SK-N-SH treated with all-trans-retinoic acid at 6 μM for 48 hours (cell line): ENCODE measurements at regions not wholly inside any gene's neighbourhood (a gene's known extent, or its start where the extent isn't known, plus 50 kb on each side); places are given as distances from the start of the nearest gene placed in this dataset.

Source experiments
- ATAC-seq: fragments of 200-7000 bp; cut with Tn5 transposase; 3 replicates; pipeline ENCODE4 v1.9.1; 2020; ENCODE audit warnings: mild to moderate bottlenecking, moderate library complexity
- ARNTL ChIP-seq: fragments of 450-650 bp; formaldehyde crosslinking; IDR thresholded peaks from 2 replicates; pipeline ENCODE4 v1.5.0; 2020; ENCODE audit warnings: low read depth, mild to moderate bottlenecking, moderate library complexity, borderline replicate concordance
- BACH2 ChIP-seq: fragments of 250-450 bp; sonication (Bioruptor Pico); IDR thresholded peaks from 2 replicates; pipeline ENCODE4 v1.9.0; 2021; ENCODE audit warnings: mild to moderate bottlenecking, borderline replicate concordance
- CREB5 ChIP-seq: fragments of 250-450 bp; sonication (Bioruptor Pico); IDR thresholded peaks from 2 replicates; pipeline ENCODE4 v1.5.1; 2020; ENCODE audit warnings: low read depth, mild to moderate bottlenecking, moderate library complexity
- CSDC2 ChIP-seq: fragments of 250-450 bp; sonication (Bioruptor Pico); IDR thresholded peaks from 2 replicates; pipeline ENCODE4 v1.5.0; 2020; ENCODE audit warnings: mild to moderate bottlenecking, moderate library complexity
- CSRNP3 ChIP-seq: fragments of 250-450 bp; sonication (Bioruptor Pico); IDR thresholded peaks from 2 replicates; pipeline ENCODE4 v1.5.1; 2021; ENCODE audit warnings: mild to moderate bottlenecking, moderate library complexity
- ESRRG ChIP-seq: fragments of 250-450 bp; sonication (Bioruptor Pico); IDR thresholded peaks from 2 replicates; pipeline ENCODE4 v1.6.1; 2021; ENCODE audit warnings: mild to moderate bottlenecking
- GLIS3 ChIP-seq: fragments of 250-450 bp; sonication (Bioruptor Pico); IDR thresholded peaks from 2 replicates; pipeline ENCODE4 v1.5.0; 2020; ENCODE audit warnings: mild to moderate bottlenecking, moderate library complexity
- ISL1 ChIP-seq: fragments of 250-450 bp; sonication (Bioruptor Pico); IDR thresholded peaks from 2 replicates; pipeline ENCODE4 v2.1.2; 2022; ENCODE audit warnings: mild to moderate bottlenecking, moderate library complexity
- OSR1 ChIP-seq: fragments of 250-450 bp; sonication (Bioruptor Pico); IDR thresholded peaks from 2 replicates; pipeline ENCODE4 v1.8.0; 2022; ENCODE audit warnings: moderate library complexity, mild to moderate bottlenecking, inconsistent platforms
- PATZ1 ChIP-seq: fragments of 250-450 bp; sonication (Bioruptor Pico); IDR thresholded peaks from 2 replicates; pipeline ENCODE4 v1.8.0; 2020; ENCODE audit warnings: mild to moderate bottlenecking, moderate library complexity, borderline replicate concordance
- POU6F1 ChIP-seq: fragments of 250-450 bp; sonication (Bioruptor Pico); IDR thresholded peaks from 2 replicates; pipeline ENCODE4 v1.8.0; 2021; ENCODE audit warnings: low read depth, mild to moderate bottlenecking, moderate library complexity, borderline replicate concordance
- PPARA ChIP-seq: fragments of 250-450 bp; sonication (Bioruptor Pico); IDR thresholded peaks from 2 replicates; pipeline ENCODE4 v1.5.0; 2020; ENCODE audit warnings: mild to moderate bottlenecking, borderline replicate concordance
- RARB ChIP-seq: fragments of 250-450 bp; sonication (Bioruptor Pico); IDR thresholded peaks from 2 replicates; pipeline ENCODE4 v1.8.0; 2021; ENCODE audit warnings: mild to moderate bottlenecking, moderate library complexity
- SNAI2 ChIP-seq: fragments of 250-450 bp; sonication (Bioruptor Pico); IDR thresholded peaks from 2 replicates; pipeline ENCODE4 v1.5.0; 2020; ENCODE audit warnings: mild to moderate bottlenecking, moderate library complexity
- TCF4 ChIP-seq: fragments of 250-450 bp; sonication (Bioruptor Pico); IDR thresholded peaks from 2 replicates; pipeline ENCODE4 v1.8.0; 2021; ENCODE audit warnings: mild to moderate bottlenecking, moderate library complexity, borderline replicate concordance
- TOX ChIP-seq: fragments of 250-450 bp; sonication (Bioruptor Pico); IDR thresholded peaks from 2 replicates; pipeline ENCODE4 v1.8.0; 2021; ENCODE audit warnings: mild to moderate bottlenecking, moderate library complexity, borderline replicate concordance
- TSHZ2 ChIP-seq: fragments of 250-450 bp; sonication (Bioruptor Pico); IDR thresholded peaks from 2 replicates; pipeline ENCODE4 v1.5.0; 2020; ENCODE audit warnings: mild to moderate bottlenecking, moderate library complexity
- ZC3H10 ChIP-seq: fragments of 250-450 bp; sonication (Bioruptor Pico); IDR thresholded peaks from 2 replicates; pipeline ENCODE4 v1.5.1; 2021; ENCODE audit warnings: mild to moderate bottlenecking, moderate library complexity
- ZFP3 ChIP-seq: fragments of 250-450 bp; sonication (Bioruptor Pico); IDR thresholded peaks from 2 replicates; pipeline ENCODE4 v1.5.0; 2020; ENCODE audit warnings: mild to moderate bottlenecking, moderate library complexity
- ZFP30 ChIP-seq: fragments of 450-650 bp; formaldehyde crosslinking; IDR thresholded peaks from 2 replicates; pipeline ENCODE4 v1.5.0; 2022; ENCODE audit warnings: mild to moderate bottlenecking, moderate library complexity
- ZNF565 ChIP-seq: fragments of 450-650 bp; formaldehyde crosslinking; conservative IDR thresholded peaks from 2 replicates; pipeline ENCODE4 v1.5.0; 2020; ENCODE audit warnings: low read depth, mild to moderate bottlenecking, moderate library complexity
- ZNF70 ChIP-seq: fragments of 450-650 bp; formaldehyde crosslinking; IDR thresholded peaks from 2 replicates; pipeline ENCODE4 v1.5.0; 2020; ENCODE audit warnings: mild to moderate bottlenecking, moderate library complexity
- ZNF8 ChIP-seq: fragments of 450-650 bp; formaldehyde crosslinking; IDR thresholded peaks from 2 replicates; pipeline ENCODE4 v1.5.0; 2020; ENCODE audit warnings: mild to moderate bottlenecking, moderate library complexity

- TF ChIP-seq CSDC2 (CRISPR knock-in tag), result no peak
- TF ChIP-seq GLIS3 (CRISPR knock-in tag), result no peak
- no peak for TF ChIP-seq TCF4 (CRISPR knock-in tag)
- no peak for TF ChIP-seq RARB (CRISPR knock-in tag)
- no peak for TF ChIP-seq ZNF565 (CRISPR knock-in tag)
- no peak for TF ChIP-seq SNAI2 (CRISPR knock-in tag)
- no peak for TF ChIP-seq ZFP3 (CRISPR knock-in tag)
- TF ChIP-seq ZNF70 (CRISPR knock-in tag), result no peak
- TF ChIP-seq PATZ1 (CRISPR knock-in tag), result no peak
- TF ChIP-seq PPARA (CRISPR knock-in tag), result no peak
- no peak for TF ChIP-seq CREB5 (CRISPR knock-in tag)
- TF ChIP-seq POU6F1, result no peak
- TF ChIP-seq ESRRG (CRISPR knock-in tag), result no peak
- TF ChIP-seq ZC3H10 (CRISPR knock-in tag), result no peak
- no peak for TF ChIP-seq OSR1 (CRISPR knock-in tag)
- TF ChIP-seq ZFP30 (CRISPR knock-in tag), result no peak
- no peak for ATAC-seq
Observed at GRCh38 chr13:103895835-103896531, 829.8 kb upstream of the SLC10A2 start.

GRCh38 chr13:103894626-103895025 is 828.4 kb upstream of the SLC10A2 start:
- TF ChIP-seq ESRRG (CRISPR knock-in tag) (no peak), TSHZ2 (no peak), OSR1 (CRISPR knock-in tag) (no peak), ZNF565 (CRISPR knock-in tag) (no peak), ZFP3 (CRISPR knock-in tag) (no peak), PPARA (CRISPR knock-in tag) (no peak), ARNTL (CRISPR knock-in tag) (no peak), ZNF8 (CRISPR knock-in tag) (no peak), ZNF70 (CRISPR knock-in tag) (no peak), ZFP30 (CRISPR knock-in tag) (no peak), CSDC2 (CRISPR knock-in tag) (no peak), POU6F1 (no peak), BACH2 (no peak), TOX (CRISPR knock-in tag) (no peak), CREB5 (CRISPR knock-in tag) (no peak), GLIS3 (CRISPR knock-in tag) (no peak), ISL1 (CRISPR knock-in tag) (no peak), CSRNP3 (CRISPR knock-in tag) (no peak), PATZ1 (CRISPR knock-in tag) (no peak)
- no peak for ATAC-seq
